HG03159 (cell line): ENCODE measurements at regions not wholly inside any gene's neighbourhood (a gene's known extent, or its start where the extent isn't known, plus 50 kb on each side); places are given as distances from the start of the nearest gene placed in this dataset.

Experiments
- ATAC-seq: cut with Tn5 transposase; IDR thresholded peaks from one replicate; pipeline ENCODE4 v1.9.1; 2021; ENCODE audit warnings: mild to moderate bottlenecking, moderate library complexity; ENCODE audit not compliant: unreplicated experiment

DNA sequence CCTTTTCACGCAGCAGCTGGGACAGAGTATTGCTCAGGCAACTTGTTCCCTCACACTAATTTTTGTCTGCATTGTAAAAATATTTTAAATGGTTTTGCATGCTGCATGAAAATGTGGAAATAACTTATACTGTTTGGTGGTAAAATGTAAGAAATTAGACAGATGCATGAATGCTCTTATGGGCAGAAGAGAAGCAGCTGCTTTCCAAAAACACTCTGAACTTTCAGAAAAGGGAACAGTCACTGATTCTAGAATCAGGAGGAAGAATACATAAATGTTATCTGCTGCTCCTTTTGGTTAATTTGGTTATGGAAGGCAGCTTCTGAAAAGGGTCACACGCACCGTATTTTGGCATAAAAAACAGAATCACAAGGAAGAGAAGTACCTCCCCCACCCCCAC, 87.0 kb upstream of the RUNX1 start:
- no peak for ATAC-seq

DNA sequence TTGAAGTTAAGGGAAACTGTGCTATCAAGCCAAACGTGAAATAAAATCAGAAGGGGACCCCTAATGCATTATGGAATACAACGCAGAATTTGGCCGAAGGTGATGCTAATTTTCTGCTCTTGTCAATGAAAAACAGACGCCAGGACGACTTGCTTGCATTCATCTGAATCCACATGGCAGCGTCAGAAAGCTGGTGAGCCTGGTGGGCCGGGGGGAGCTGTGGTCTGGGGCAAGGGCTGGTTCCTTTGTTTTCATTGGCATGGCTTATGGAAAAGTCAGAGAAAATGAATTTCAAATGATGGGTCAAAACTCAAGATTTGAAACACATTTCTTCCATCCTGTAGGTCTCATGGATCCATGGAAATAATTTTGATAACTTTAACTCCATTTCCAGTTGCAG, 86.4 kb upstream of the RUNX1 start:
- ATAC-seq = no peak

DNA sequence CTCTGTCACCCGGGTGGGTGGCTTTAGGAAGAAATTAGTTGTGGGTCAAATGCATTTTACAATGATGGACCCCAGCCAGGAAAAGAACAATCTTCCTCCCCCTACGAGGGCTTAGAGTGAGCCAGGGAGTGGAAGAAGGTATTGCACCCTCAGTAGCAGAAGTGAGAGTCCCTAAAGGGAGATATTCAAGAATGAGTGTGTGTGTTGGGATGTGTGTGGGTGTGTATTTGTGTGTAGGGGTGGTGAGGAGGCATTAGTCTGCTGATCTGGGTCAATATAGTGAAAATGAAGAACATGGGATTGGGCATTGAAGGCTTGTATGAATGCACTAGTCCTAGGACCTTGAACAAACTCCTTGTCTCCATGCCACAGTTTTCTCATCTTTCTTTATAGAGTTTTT, 85.2 kb upstream of the RUNX1 start:
- ATAC-seq = no peak

DNA sequence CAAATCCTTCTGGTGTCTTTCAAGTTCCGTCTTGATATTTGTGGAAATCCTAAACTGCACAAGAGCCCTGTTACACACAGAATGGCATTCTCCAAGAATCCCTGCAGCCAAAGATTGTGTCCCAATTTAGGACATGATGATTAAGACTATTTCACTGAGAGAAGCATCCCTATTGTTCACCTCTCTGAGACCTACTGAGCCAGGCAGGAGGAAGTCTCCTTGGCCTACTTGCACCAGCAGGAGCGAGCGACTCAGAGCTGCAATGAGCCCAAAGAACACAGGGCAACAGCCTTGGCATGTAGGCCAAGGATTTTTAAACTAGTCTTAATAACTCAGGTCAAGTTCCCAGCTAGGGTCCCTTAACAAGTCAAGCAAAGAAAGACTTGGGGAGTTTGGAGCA, 79.4 kb upstream of the RUNX1 start:
- ATAC-seq = no peak

DNA sequence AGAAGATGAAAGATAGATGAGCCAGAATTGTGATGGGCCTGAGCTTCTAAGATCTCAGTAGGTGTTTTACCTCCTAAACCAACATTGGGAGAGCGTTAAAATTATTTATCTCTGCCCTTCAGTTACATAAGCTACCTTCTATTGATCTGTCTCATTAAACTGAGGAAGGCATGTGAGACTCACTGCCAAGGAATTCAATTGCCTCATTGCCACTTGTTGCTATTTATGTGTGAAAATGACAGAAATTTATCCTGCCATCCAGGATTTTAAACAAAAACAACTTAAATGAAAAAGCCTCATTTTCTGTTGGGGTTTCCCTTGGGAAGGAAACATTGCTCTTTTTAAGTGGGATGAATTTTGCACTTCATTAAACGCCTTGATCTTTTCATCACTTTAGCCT, 78.7 kb upstream of the RUNX1 start:
- ATAC-seq = no peak

DNA sequence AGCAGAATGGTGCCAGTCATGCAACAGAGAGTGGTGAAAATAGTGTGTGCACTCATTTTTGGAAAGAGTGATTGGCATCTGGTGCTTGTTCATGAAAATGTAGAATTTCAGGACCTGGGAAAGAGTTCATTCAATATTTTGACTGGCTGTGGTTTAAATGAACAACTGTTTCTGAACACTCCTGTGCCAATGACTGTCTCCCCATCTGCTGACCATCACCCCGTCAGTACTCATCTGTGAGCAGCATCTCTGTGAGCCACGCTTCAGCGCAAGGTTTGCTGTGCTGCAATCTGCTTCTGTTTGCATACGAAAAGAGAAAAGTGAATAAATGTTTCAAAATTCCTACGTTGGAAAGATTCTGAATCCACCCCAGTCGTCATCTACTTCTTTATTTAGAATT, 77.9 kb upstream of the RUNX1 start:
- no peak for ATAC-seq

DNA sequence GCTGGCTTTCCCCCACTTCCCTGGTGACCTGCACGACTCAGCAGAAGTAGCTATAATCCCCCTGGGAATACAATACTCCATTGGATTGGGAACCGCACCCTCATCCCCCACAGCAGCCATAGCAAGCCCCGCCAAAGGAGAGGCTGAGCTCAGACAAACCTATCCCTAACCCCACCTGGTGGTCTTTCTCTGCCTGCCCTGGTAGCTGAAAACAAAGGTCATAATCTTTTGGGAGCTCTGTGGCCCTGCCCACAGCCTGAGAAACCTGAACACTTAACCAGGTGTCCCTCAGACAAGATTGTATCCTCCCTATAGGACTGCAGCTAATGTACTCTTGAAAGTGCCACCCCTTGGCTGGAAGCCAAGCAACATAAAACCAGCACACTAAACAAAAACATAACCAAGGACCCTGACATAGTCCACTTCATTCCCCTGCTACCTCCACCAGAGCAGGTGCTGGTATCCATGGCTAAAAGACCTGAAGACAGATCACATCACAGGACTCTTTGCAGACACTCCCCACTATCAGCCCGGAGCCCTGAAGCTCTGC, 71.6 kb upstream of the RUNX1 start:
- no peak for ATAC-seq

DNA sequence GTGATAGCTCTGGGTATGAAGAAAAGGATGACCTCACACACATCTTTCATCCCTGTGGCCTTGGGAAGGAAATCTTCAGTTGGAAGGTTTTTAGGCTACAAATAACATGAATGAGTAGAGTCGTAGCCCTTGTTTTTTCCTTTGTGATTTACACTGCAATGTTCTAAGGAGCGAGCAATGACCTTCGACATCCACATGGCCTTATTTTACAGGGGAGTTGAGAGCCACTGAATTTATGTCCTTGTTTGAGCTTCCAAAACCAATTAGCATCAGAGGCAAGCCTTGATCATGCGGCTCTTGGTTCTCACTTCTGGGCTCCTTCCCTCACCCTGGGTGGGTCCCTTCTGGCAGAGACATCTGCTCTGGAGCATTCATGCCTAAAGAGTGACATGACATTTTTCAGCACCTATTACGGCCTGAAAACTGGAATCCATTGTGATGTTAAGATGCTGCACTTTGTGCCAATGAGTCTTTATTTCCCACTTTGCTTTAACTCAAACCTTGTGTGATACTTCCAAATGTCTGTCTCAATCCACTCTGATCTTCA, 70.5 kb upstream of the RUNX1 start:
- no peak for ATAC-seq

DNA sequence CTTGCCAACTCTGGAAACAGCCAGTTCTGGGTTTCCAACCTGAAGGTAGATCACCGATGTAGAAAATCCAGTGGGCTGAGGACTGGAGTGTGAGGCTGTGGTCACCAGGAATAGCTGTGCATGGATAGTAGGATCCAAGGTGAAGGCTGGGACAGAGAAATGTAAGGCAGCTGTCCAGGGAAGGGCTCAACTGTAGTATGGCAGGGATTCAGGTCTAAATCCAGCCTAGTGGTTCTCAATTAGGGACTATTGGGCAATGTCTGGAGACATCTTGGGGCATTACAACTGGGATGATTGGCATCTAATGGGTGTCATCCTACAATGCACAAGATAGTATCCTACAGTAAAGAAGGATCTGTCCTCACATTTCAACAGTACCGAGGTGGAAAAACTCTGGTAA, 67.7 kb upstream of the RUNX1 start:
- ATAC-seq = no peak

DNA sequence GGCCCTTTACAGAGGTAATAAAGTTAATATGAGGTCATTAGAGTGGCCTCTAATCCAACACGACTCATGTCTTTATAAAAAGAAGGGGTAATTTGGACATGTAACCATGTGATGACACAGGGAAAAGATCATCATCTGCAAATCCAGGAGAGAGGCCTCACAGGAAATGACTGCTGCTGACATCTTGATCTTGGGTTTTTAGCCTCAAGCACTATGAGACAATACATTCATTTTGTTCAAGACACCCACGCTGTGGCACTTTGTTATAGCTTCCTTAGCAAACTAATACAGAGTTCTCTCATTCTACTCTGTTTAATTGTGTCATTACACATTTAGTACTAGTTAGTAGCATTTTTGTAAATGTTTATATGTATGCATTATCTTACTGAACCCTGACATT, 64.0 kb upstream of the RUNX1 start:
- ATAC-seq = no peak

DNA sequence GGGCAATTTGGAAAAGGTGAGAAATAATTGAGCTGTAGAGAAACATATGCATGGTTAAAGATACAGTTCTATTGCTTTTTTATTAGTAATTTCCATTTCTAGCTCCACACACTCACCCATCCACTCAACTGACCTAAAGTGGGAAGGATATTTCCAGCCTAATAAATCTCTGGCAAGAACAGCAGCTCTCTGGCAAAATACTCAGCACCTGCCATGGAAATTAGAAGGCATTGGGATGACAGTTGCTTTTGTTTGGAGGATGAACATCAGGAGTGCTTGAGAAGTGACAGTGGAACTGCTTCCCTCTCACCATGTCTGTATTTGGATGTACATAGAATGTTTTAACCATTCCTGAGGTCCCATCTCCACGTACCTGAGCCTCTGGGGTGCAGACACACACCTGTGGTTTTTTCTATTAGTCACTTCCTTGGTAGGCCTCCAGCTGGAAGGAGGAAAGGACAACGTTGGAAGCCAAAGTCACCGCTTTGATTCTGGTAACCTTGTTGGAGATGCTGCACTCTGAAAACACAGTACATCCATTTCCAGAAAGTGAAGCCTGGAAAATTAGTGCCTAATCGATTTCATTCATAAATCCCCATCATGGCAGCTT, 62.3 kb upstream of the RUNX1 start:
- ATAC-seq = no peak

DNA sequence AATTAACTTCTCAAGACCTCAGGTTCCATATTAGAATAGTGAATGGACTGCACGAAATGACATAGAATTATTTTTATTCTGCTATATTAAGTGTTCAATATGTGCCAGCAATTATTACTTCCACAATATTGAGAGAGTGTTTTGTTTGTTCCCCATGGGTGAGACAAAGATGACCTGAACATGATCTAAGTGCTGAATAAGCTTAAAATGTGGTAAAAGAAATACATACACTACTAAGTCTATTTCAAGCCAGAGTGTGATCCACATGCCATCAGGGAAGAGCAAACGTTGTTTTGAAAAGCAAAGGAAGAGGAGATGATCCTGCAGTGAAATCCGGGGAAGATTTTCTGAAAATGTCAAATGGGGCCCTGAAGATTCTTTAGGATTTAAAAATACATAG, 59.8 kb upstream of the RUNX1 start:
- ATAC-seq = no peak

DNA sequence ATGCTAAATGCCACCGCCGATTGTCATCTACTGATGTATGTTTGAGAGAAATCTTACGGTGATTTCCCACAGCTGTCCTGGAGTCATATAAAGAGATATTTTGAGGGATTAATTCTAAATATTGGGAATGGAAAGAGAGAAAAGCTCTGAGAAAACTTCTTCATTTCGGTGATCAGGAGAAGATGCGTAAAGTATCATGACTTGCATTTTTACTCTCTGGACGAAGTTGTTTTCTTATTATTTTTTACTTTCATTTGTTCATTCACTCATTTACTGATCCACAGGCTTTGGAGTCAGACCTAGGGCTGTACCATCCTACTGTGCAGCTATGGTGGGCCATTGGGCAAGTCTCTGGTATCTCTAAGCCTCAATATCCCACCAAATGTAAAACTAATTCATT, 58.4 kb upstream of the RUNX1 start:
- ATAC-seq = no peak

DNA sequence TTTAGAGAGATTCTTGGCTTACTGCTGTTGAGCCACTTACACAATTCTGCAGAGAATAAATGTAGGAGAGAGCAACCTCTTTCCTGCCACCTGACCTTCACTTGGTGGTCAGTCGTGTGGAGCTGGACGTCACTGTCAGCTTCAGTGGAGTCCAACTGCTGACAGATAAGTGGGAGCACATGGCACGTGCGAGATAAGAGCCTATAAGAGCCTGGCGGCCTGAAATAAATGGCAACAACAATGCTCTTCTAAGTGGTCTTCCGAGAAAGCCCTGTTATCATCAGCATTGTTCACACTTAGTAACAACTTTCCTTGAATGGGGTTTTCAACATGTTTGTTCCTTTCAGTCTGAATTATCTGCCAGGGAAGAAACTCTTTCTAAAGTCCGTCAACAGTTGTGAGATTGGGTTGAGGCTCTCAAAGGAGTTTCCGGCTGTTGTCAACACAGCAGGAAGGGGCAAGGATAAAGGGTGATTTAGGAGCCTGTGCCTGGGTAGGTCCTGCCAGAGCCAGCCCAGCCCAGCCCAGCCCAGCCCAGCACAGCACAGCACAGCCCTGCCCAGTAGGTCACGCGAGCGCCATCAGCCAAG, 57.2 kb upstream of the RUNX1 start:
- ATAC-seq = no peak

DNA sequence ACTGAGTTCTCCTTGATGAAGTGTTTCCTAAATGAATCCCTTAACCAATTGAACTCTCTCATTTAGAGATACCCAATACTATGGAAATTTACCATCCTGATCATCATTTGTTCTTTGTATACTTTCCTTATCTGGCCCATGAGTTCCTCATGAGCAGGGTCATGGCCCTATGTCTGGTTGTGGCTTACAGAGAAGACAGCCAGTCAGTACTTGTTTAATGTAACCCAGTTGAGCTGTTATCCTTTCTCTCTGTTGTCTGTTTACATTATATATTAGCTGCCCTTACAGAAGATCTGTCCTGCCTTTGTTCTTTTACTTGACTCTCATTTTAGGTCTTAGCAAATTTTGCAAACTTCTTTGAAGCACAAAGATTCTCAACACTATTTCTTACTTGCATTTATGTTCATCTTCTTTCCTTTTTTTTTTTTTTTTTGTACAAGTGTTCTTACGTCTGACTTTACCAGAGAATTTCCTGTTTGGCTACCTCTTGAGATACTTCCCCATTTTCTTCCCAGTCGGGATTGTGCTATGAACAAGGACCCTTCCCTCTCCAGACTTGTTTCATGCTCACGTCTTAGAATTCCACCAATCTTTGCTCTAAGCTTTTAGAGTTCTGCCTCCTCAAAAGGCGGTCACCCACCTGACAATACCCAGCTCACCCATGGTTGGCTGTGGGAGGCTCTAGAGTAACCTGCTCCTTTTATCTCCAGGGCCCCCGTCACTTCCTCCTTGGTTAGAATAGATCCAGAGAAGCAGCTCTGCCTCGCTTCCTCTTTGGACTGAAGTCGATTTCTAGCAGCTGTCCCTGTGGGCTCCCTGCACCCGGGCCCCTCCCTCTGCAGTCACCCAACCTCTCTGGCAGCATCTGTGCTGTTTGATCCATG, 53.6 kb upstream of the RUNX1 start:
- ATAC-seq = no peak

DNA sequence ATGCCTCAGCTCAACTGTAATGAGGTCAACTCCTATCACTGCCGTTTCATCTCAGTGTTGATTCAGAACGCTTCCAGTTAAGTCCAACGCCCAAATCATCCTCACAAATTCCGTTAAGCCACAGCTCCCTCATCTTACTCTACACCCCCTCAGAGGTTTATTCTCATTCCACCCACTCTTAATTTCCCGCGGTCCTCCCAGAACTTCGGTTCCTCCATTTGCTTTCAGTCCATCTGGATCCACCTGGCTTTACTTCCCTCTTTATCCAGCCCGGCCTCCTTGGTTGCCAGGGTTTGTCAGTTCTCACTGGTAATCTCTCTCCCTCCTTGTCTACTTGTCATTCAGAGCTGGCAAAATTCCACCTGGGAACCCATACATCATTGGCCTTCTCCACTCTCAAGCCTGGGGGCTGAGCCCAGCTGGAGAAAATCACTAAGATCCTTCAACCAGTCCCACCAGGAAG, 51.3 kb upstream of the RUNX1 start:
- no peak for ATAC-seq

DNA sequence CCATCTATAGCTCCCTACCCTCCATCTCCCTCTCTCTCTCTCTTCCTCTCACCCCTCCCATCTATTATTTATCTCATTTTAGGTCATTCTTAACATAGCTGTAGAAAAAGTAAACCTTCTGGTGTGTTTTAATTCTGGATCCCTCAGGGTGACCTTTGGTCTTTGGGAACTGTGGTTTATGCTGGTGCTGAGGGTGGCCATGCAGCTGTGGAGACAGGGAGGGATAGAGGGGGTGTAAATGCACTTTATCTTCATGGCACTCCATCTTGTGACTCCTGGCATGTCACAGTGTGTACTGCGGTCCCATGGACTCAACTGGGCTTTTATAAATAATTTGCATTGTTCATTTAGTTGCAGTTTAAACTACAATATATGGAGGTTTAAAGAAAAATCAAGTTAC, 50.2 kb upstream of the RUNX1 start:
- ATAC-seq = no peak
